ENCODE measurements at regions not wholly inside any gene's neighbourhood (a gene's known extent, or its start where the extent isn't known, plus 50 kb on each side); places are given as distances from the start of the nearest gene placed in this dataset.

GRCh38 chr13:99125326-99125915, 75.2 kb upstream of the UBAC2 start:
- no peak for ATAC-seq
- Histone ChIP-seq H3K4me1 (no peaks in the 10 kb centered on the region), H3K36me3 (no peaks in the 10 kb centered on the region), H3K27ac (no peak overlapping the region), H3K9me3 (no peaks in the 10 kb centered on the region), H3K27me3 (ENCODE audit: low read depth) (peaks cover 19% of the 10 kb centered on the region), H3K4me3 (no peak overlapping the region)
- intact Hi-C loops (cut with DNase I): no loop called here
- DNase-seq: no peak
- TF ChIP-seq CTCF (IDR thresholded peaks at IDR 0.05): no peak

GRCh38 chr13:99126821-99127220, 73.8 kb upstream of the UBAC2 start:
- ATAC-seq: no peak
- TF ChIP-seq CTCF (IDR thresholded peaks at IDR 0.05): no peak
- intact Hi-C loops (cut with DNase I): no loop called here
- no peaks in the 10 kb centered on the region for H3K36me3 ChIP-seq
- H3K4me1 ChIP-seq: no peaks in the 10 kb centered on the region
- H3K27me3 ChIP-seq (ENCODE audit: low read depth): peaks cover 28% of the 10 kb centered on the region
- no peaks in the 10 kb centered on the region for H3K9me3 ChIP-seq
- DNase-seq: no peak
- H3K27ac ChIP-seq: no peak overlapping the region
- no peak overlapping the region for H3K4me3 ChIP-seq

GRCh38 chr13:99129050-99129449, 71.6 kb upstream of the UBAC2 start:
- Histone ChIP-seq H3K4me3 (no peak overlapping the region), H3K27ac (no peak overlapping the region), H3K4me1 (no peaks in the 10 kb centered on the region), H3K9me3 (no peaks in the 10 kb centered on the region), H3K36me3 (no peaks in the 10 kb centered on the region), H3K27me3 (ENCODE audit: low read depth) (peaks cover 10% of the 10 kb centered on the region)
- no peak for TF ChIP-seq CTCF (IDR thresholded peaks at IDR 0.05)
- ATAC-seq (no peak), DNase-seq (no peak)
- intact Hi-C loops (cut with DNase I): no loop called here

DNA sequence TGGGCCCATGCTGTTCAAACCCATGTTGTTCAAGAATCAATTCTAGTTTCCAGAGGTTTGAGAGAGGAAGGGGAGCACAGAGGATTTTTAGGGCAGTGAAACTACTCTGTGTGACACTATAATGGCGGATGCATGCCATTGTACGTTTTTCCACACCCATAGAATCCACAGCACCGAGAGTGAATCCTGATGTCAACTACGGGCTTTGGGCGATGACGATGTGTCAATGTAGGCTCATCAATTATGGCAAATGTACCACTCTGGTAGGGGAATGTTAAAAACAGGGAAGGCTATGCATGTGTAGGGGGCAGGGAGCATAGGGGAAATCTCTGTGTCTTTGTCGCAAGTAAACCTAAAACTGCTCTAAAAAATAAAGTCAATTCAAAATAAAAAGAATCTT, 70.7 kb upstream of the UBAC2 start:
- H3K27me3 ChIP-seq (ENCODE audit: low read depth): peaks cover 10% of the 10 kb centered on the region
- no peak overlapping the region for H3K27ac ChIP-seq
- intact Hi-C loops (cut with DNase I): no loop called here
- no peak overlapping the region for H3K4me3 ChIP-seq
- ATAC-seq (no peak), DNase-seq (no peak)
- H3K9me3 ChIP-seq: no peaks in the 10 kb centered on the region
- no peaks in the 10 kb centered on the region for H3K36me3 ChIP-seq
- no peak for TF ChIP-seq CTCF (IDR thresholded peaks at IDR 0.05)
- H3K4me1 ChIP-seq: no peaks in the 10 kb centered on the region

- TF ChIP-seq CTCF (IDR thresholded peaks at IDR 0.05): no peak
- H3K36me3 ChIP-seq: no peaks in the 10 kb centered on the region
- no peaks in the 10 kb centered on the region for H3K4me1 ChIP-seq
- no peak overlapping the region for H3K27ac ChIP-seq
- no peak overlapping the region for H3K4me3 ChIP-seq
- no peaks in the 10 kb centered on the region for H3K9me3 ChIP-seq
- DNase-seq (no peak), ATAC-seq (no peak)
- peaks cover 11% of the 10 kb centered on the region for H3K27me3 ChIP-seq (ENCODE audit: low read depth)
- intact Hi-C loops (cut with DNase I): no loop called here
Observed at GRCh38 chr13:99131410-99131809, 69.2 kb upstream of the UBAC2 start.
